H1 (cell line): ENCODE measurements at regions not wholly inside any gene's neighbourhood (a gene's known extent, or its start where the extent isn't known, plus 50 kb on each side); places are given as distances from the start of the nearest gene placed in this dataset.

Experiments used
- CTCF ChIA-PET: fragments of 300-600 bp; sonication (Branson Sonifier 250); formaldehyde crosslinking; loops from one replicate; lab custom pipeline; 2021; ENCODE audit not compliant: partially characterized antibody; lab: Charles Lee
- POLR2A ChIA-PET: fragments of 300-600 bp; sonication (Branson Sonifier 250); formaldehyde crosslinking; loops from one replicate; lab custom pipeline; 2021; ENCODE audit warnings: inconsistent platforms; ENCODE audit not compliant: partially characterized antibody; lab: Charles Lee
- DNase-seq, 2 experiments: peaks; one replicate each; pipeline versions ENCODE4 v3.0.0 to v3.0.0-alpha.2; 2010 to 2022; ENCODE audit warnings: low spot score in 2 of 2, low read depth in 1 of 2, mixed read lengths in 1 of 2
- FAIRE-seq: peaks from 2 replicates; lab custom pipeline; 2011; peaks lifted over from hg19 to GRCh38; lab: Jason Lieb, UNC
- H2AFZ ChIP-seq: 2 replicates; pipeline ENCODE4 v1.8.1; 2012; ENCODE audit warnings: low read length, inconsistent platforms
- H2AK5ac ChIP-seq: 2 replicates; pipeline ENCODE4 v1.6.1; 2013; ENCODE audit warnings: low read depth, low read length
- H2BK120ac ChIP-seq: replicated peaks from 2 replicates; pipeline ENCODE3; 2013; ENCODE audit warnings: low read depth, low read length, inconsistent platforms
- H2BK12ac ChIP-seq: 2 replicates; pipeline ENCODE4 v1.6.1; 2013; ENCODE audit warnings: low read depth, low read length
- H2BK15ac ChIP-seq: 2 replicates; pipeline ENCODE4 v1.6.1; 2013; ENCODE audit warnings: low read length
- H2BK20ac ChIP-seq: 2 replicates; pipeline ENCODE4 v1.6.1; 2013; ENCODE audit warnings: low read length
- H2BK5ac ChIP-seq: 2 replicates; pipeline ENCODE4 v1.6.1; 2013; ENCODE audit warnings: low read depth, low read length
- H3K14ac ChIP-seq: 2 replicates; pipeline ENCODE4 v1.6.1; 2013; ENCODE audit warnings: inconsistent platforms; ENCODE audit not compliant: insufficient read length
- H3K18ac ChIP-seq: 2 replicates; pipeline ENCODE4 v1.6.1; 2013; ENCODE audit warnings: low read length; ENCODE audit errors: extremely low read depth
- H3K23ac ChIP-seq: 2 replicates; pipeline ENCODE4 v1.6.1; 2013; ENCODE audit warnings: inconsistent platforms; ENCODE audit not compliant: insufficient read length
- H3K23me2 ChIP-seq: 2 replicates; pipeline ENCODE4 v1.6.1; 2013; ENCODE audit warnings: low read depth, low read length
- H3K27ac ChIP-seq: 2 replicates; pipeline ENCODE4 v1.6.1; 2011; ENCODE audit warnings: low read depth, low read length, inconsistent platforms
- H3K27me3 ChIP-seq, 4 experiments: replicated peaks in 1 of 4; 1 replicate in 1 of 4; 2 replicates in 3 of 4; pipeline versions ENCODE4 v1.6.1 to v1.8.1; 2011 to 2013; ENCODE audit warnings: low read length in 3 of 4, mild to moderate bottlenecking in 3 of 4, inconsistent platforms in 2 of 4, mixed read lengths in 2 of 4, moderate library complexity in 1 of 4; ENCODE audit not compliant: control insufficient read depth in 3 of 4, insufficient read depth in 3 of 4; ENCODE audit errors: extremely low read depth in 1 of 4
- H3K36me3 ChIP-seq, 4 experiments: 2 replicates each; pipeline versions ENCODE4 v1.6.1 to v1.8.1; 2011 to 2013; ENCODE audit warnings: mild to moderate bottlenecking in 4 of 4, low read length in 3 of 4, moderate library complexity in 2 of 4, control low read depth in 1 of 4, inconsistent platforms in 1 of 4; ENCODE audit not compliant: insufficient read depth in 4 of 4, control insufficient read depth in 2 of 4
- H3K4ac ChIP-seq: replicated peaks from 2 replicates; pipeline ENCODE3; 2013; ENCODE audit warnings: low read length, low read depth, mixed read lengths, inconsistent platforms; ENCODE audit not compliant: insufficient read length
- H3K4me1 ChIP-seq, 4 experiments: replicated peaks in 1 of 4; 1 replicate in 1 of 4; 2 replicates in 3 of 4; pipeline versions ENCODE4 v1.6.1 to v1.8.1; 2011 to 2013; ENCODE audit warnings: low read length in 3 of 4, inconsistent platforms in 2 of 4, mixed read lengths in 1 of 4; ENCODE audit not compliant: insufficient read depth in 4 of 4, control insufficient read depth in 3 of 4
- H3K4me2 ChIP-seq, 2 experiments: 2 replicates each; pipeline versions ENCODE4 v1.6.1 to v1.8.1; 2011 to 2013; ENCODE audit warnings: low read depth in 2 of 2, low read length in 2 of 2, control low read depth in 1 of 2, inconsistent platforms in 1 of 2, mild to moderate bottlenecking in 1 of 2; ENCODE audit not compliant: insufficient read depth in 1 of 2
- H3K4me3 ChIP-seq, 4 experiments: fragments of 200-600, 300-600 bp in 1 of 4; sonication (generic), shearing (Covaris generic), sonication (Bioruptor Twin) in 1 of 4; 2 replicates each; pipeline versions ENCODE4 v1.5.1 to v1.8.1; 2011 to 2016; ENCODE audit warnings: low read length in 4 of 4, low read depth in 3 of 4, control low read depth in 2 of 4, inconsistent platforms in 2 of 4, mild to moderate bottlenecking in 2 of 4, mixed read lengths in 1 of 4, moderate library complexity in 1 of 4; ENCODE audit not compliant: insufficient read depth in 2 of 4; ENCODE audit errors: extremely low read depth in 1 of 4
- H3K56ac ChIP-seq: replicated peaks from 2 replicates; pipeline ENCODE3; 2013; ENCODE audit warnings: low read depth, mild to moderate bottlenecking, mixed read lengths, low read length, inconsistent platforms; ENCODE audit not compliant: insufficient read length
- H3K79me1 ChIP-seq: 2 replicates; pipeline ENCODE4 v1.6.1; 2013; ENCODE audit warnings: low read depth, low read length, control low read depth
- H3K79me2 ChIP-seq, 2 experiments: 2 replicates each; pipeline versions ENCODE4 v1.6.1 to v1.8.1; 2012 to 2013; ENCODE audit warnings: low read length in 2 of 2, mild to moderate bottlenecking in 2 of 2, inconsistent platforms in 1 of 2; ENCODE audit not compliant: insufficient read depth in 2 of 2, control insufficient read depth in 1 of 2
- H3K9ac ChIP-seq, 4 experiments: replicated peaks in 1 of 4; 1 replicate in 1 of 4; 2 replicates in 3 of 4; pipeline versions ENCODE4 v1.6.1 to v1.8.1; 2011 to 2013; ENCODE audit warnings: low read depth in 3 of 4, low read length in 3 of 4, control low read depth in 2 of 4, mild to moderate bottlenecking in 2 of 4, moderate library complexity in 2 of 4, inconsistent platforms in 1 of 4; ENCODE audit errors: extremely low read depth in 1 of 4
- H3K9me3 ChIP-seq, 2 experiments: 2 replicates each; pipeline versions ENCODE4 v1.6.1 to v1.8.1; 2012 to 2013; ENCODE audit warnings: mild to moderate bottlenecking in 2 of 2, moderate library complexity in 2 of 2, control low read depth in 1 of 2, inconsistent platforms in 1 of 2, low read depth in 1 of 2, low read length in 1 of 2, mixed read lengths in 1 of 2; ENCODE audit not compliant: insufficient read depth in 2 of 2
- H4K20me1 ChIP-seq, 2 experiments: replicated peaks in 1 of 2; 2 replicates each; pipeline versions ENCODE3 to v1.8.1; 2011 to 2013; ENCODE audit warnings: inconsistent platforms in 2 of 2, low read length in 2 of 2, mild to moderate bottlenecking in 1 of 2; ENCODE audit not compliant: insufficient read depth in 2 of 2, control insufficient read depth in 1 of 2
- H4K5ac ChIP-seq: 2 replicates; pipeline ENCODE4 v1.6.1; 2013; ENCODE audit warnings: low read length, low read depth, mixed read lengths, inconsistent platforms; ENCODE audit not compliant: insufficient read length
- H4K8ac ChIP-seq: 2 replicates; pipeline ENCODE4 v1.8.0; 2013; ENCODE audit warnings: mild to moderate bottlenecking, moderate library complexity, low read length, inconsistent platforms; ENCODE audit not compliant: insufficient read depth; ENCODE audit errors: extremely low read depth
- H4K91ac ChIP-seq: replicated peaks from 2 replicates; pipeline ENCODE3; 2013; ENCODE audit warnings: low read length, mixed read lengths, inconsistent platforms; ENCODE audit not compliant: insufficient read length
- CBX8 ChIP-seq: fragments of 300-800, 300-1000 bp; sonication (generic); IDR thresholded peaks from 2 replicates; pipeline ENCODE4 v1.7.1; 2016; ENCODE audit warnings: low read depth, low read length, borderline replicate concordance
- GTF2F1 ChIP-seq: IDR thresholded peaks from 2 replicates; pipeline ENCODE4 v1.6.1; 2012; ENCODE audit warnings: low read depth, low read length, improper control_type of control experiment, borderline replicate concordance
- JUND ChIP-seq: IDR thresholded peaks from 2 replicates; pipeline ENCODE4 v1.6.1; 2011; ENCODE audit warnings: mild to moderate bottlenecking, improper control_type of control experiment, low read length
- RBBP5 ChIP-seq: IDR thresholded peaks from 2 replicates; pipeline ENCODE4 v1.7.1; 2012; ENCODE audit warnings: low read depth, mild to moderate bottlenecking, inconsistent platforms, low read length, moderate library complexity, borderline replicate concordance
- RNF2 ChIP-seq: fragments of 200-900, 300-1000 bp; sonication (generic); IDR thresholded peaks from 2 replicates; pipeline ENCODE4 v1.7.1; 2016; ENCODE audit warnings: borderline replicate concordance, low read depth, mild to moderate bottlenecking, antibody characterized with exemption, low read length; ENCODE audit not compliant: poor library complexity, severe bottlenecking; ENCODE audit errors: missing control alignments
- SP1 ChIP-seq: IDR thresholded peaks from 2 replicates; pipeline ENCODE4 v1.6.1; 2011; ENCODE audit warnings: low read depth, low read length
- SP2 ChIP-seq: IDR thresholded peaks from 2 replicates; pipeline ENCODE4 v1.6.1; 2012; ENCODE audit warnings: mild to moderate bottlenecking, low read length, inconsistent platforms
- TAF1 ChIP-seq: IDR thresholded peaks from 2 replicates; pipeline ENCODE4 v1.6.1; 2011; ENCODE audit warnings: mild to moderate bottlenecking, low read depth, low read length
- TEAD4 ChIP-seq: IDR thresholded peaks from 2 replicates; pipeline ENCODE4 v1.6.1; 2012; ENCODE audit warnings: low read depth, low read length, inconsistent platforms, mixed read lengths
- WGBS, 2 experiments: shearing (Covaris generic) in 1 of 2; methylation state at CpG; one replicate each; pipeline versions ENCODE4 v1.1.6 to v1.1.7; 2013 to 2015; ENCODE audit warnings: low lambda C conversion rate in 2 of 2, mixed read lengths in 2 of 2, inconsistent platforms in 1 of 2, low coverage in 1 of 2, missing lambda C conversion rate in 1 of 2; ENCODE audit not compliant: insufficient replicate concordance in 2 of 2, insufficient coverage in 1 of 2, insufficient read length in 1 of 2; ENCODE audit errors: extremely low coverage in 1 of 2, missing lambda C conversion rate in 1 of 2; 5-methylcytosine and 5-hydroxymethylcytosine counted together
- TF ChIP-seq, protein P1 (sequence below): IDR thresholded peaks from 2 replicates; pipeline ENCODE4 v1.6.1; 2012; ENCODE audit warnings: inconsistent platforms

DNA sequence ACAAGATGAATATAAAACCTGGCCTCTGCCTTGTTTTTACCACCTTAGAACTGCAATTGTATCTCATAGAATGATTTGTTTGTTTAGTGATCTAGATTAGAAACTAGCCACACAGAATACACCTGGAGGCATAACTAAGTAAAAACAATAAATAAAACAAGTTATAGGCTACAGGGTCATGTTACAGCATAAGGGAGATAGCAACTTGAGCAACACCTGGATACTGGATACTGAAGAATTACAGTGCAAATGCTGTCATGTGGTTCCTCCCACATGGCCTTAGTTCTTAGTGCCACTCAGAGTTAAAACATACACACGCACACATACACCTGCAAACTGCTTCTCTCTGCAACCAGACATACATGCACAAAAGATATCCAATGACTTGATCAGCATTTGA lies 563.4 kb upstream of the DPPA4 start:
- H3K4ac ChIP-seq: no peak overlapping the region
- H3K4me1 ChIP-seq: no peaks in the 10 kb centered on the region
- H3K9me3 ChIP-seq: peaks cover 4 to 7% of the 10 kb centered on the region in 2 experiments; a peak in 3 of 4 replicates
- no peak overlapping the region for H3K56ac ChIP-seq
- H2BK20ac ChIP-seq: no peak overlapping the region
- H2BK120ac ChIP-seq: no peak overlapping the region
- POLR2A ChIA-PET: no interaction called here
- no peak for FAIRE-seq
- H3K18ac ChIP-seq: no peak overlapping the region
- H3K14ac ChIP-seq: no peak overlapping the region
- TF ChIP-seq, protein P1, sequence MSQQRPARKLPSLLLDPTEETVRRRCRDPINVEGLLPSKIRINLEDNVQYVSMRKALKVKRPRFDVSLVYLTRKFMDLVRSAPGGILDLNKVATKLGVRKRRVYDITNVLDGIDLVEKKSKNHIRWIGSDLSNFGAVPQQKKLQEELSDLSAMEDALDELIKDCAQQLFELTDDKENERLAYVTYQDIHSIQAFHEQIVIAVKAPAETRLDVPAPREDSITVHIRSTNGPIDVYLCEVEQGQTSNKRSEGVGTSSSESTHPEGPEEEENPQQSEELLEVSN: no peak
- TF ChIP-seq CBX8 (no peak), GTF2F1 (no peak), JUND (no peak), RBBP5 (no peak), TEAD4 (no peak), SP2 (no peak), RNF2 (no peak), SP1 (no peak), TAF1 (no peak)
- H3K4me2 ChIP-seq: no peak overlapping the region
- no peaks in the 10 kb centered on the region for H3K23me2 ChIP-seq
- no peak overlapping the region for H4K91ac ChIP-seq
- H3K9ac ChIP-seq: no peak overlapping the region
- H2BK12ac ChIP-seq: no peak overlapping the region
- no peaks in the 10 kb centered on the region for H3K79me2 ChIP-seq
- H4K5ac ChIP-seq: no peak overlapping the region
- no peak overlapping the region for H2BK5ac ChIP-seq
- no peaks in the 10 kb centered on the region for H3K36me3 ChIP-seq
- H3K27ac ChIP-seq: no peak overlapping the region
- no peaks in the 10 kb centered on the region for H3K27me3 ChIP-seq
- no peak overlapping the region for H3K23ac ChIP-seq
- H2AFZ ChIP-seq: no peak overlapping the region
- no peak overlapping the region for H3K4me3 ChIP-seq
- H4K20me1 ChIP-seq: no peaks in the 10 kb centered on the region
- WGBS, 2 experiments: 100% methylated on average over 1 of the region's 1 CpG; no CpG with 5 or more reads in 1 of the 2 experiments
- CTCF ChIA-PET: no interaction called here
- H2AK5ac ChIP-seq: no peak overlapping the region
- no peak overlapping the region for H2BK15ac ChIP-seq
- no peaks in the 10 kb centered on the region for H3K79me1 ChIP-seq
- no peak for DNase-seq
- no peak overlapping the region for H4K8ac ChIP-seq
